ENCODE measurements at regions not wholly inside any gene's neighbourhood (a gene's known extent, or its start where the extent isn't known, plus 50 kb on each side); places are given as distances from the start of the nearest gene placed in this dataset.

GRCh38 chr20:57066126-57066900, 200.1 kb downstream of the BMP7 start:
- peak; percentile 68 for DNase-seq

GRCh38 chr20:57069442-57069841, 197.0 kb downstream of the BMP7 start:
- no peak for DNase-seq

- no peak for DNase-seq
These were observed 196.1 kb downstream of the BMP7 start for GRCh38 chr20:57070296-57070695.

- DNase-seq: no peak
These were observed 195.1 kb downstream of the BMP7 start for GRCh38 chr20:57071283-57071731.

- peak; percentile 65 for DNase-seq
These were observed 194.4 kb downstream of the BMP7 start for GRCh38 chr20:57071954-57072583.

GRCh38 chr20:57073402-57073801, 193.0 kb downstream of the BMP7 start:
- DNase-seq: no peak

GRCh38 chr20:57074386-57074785, 192.1 kb downstream of the BMP7 start:
- DNase-seq: no peak

- DNase-seq: no peak
These were observed 191.3 kb downstream of the BMP7 start for GRCh38 chr20:57075181-57075580.

- DNase-seq: no peak
These were observed 190.8 kb downstream of the BMP7 start for GRCh38 chr20:57075603-57076002.

GRCh38 chr20:57076152-57076652, 190.2 kb downstream of the BMP7 start:
- DNase-seq: peak; percentile 79

- DNase-seq: no peak
These were observed 189.5 kb downstream of the BMP7 start for GRCh38 chr20:57076951-57077350.

- DNase-seq: no peak
These were observed 188.3 kb downstream of the BMP7 start for GRCh38 chr20:57078116-57078515.

GRCh38 chr20:57079031-57080005, 187.1 kb downstream of the BMP7 start:
- peak; percentile 95 for DNase-seq

GRCh38 chr20:57080796-57081195, 185.6 kb downstream of the BMP7 start:
- DNase-seq: peak; percentile 46

- DNase-seq: no peak
These were observed 184.0 kb downstream of the BMP7 start for GRCh38 chr20:57082357-57082945.

GRCh38 chr20:57083072-57083471, 183.4 kb downstream of the BMP7 start:
- DNase-seq: no peak

GRCh38 chr20:57086066-57086465, 180.4 kb downstream of the BMP7 start:
- DNase-seq: no peak

- DNase-seq: no peak
These were observed 179.3 kb downstream of the BMP7 start for GRCh38 chr20:57087102-57087501.

GRCh38 chr20:57087705-57088104, 178.7 kb downstream of the BMP7 start:
- no peak for DNase-seq

GRCh38 chr20:57088436-57088835, 178.0 kb downstream of the BMP7 start:
- DNase-seq: peak; percentile 59

GRCh38 chr20:57089699-57090144, 176.7 kb downstream of the BMP7 start:
- peak; percentile 32 for DNase-seq
